MM.1S (cell line): ENCODE measurements at regions not wholly inside any gene's neighbourhood (a gene's known extent, or its start where the extent isn't known, plus 50 kb on each side); places are given as distances from the start of the nearest gene placed in this dataset.

Experiments
- CTCF ChIP-seq: fragments of 300-600 bp; sonication (generic); IDR thresholded peaks from 2 replicates; pipeline ENCODE4 v1.5.1; 2016; ENCODE audit warnings: antibody characterized with exemption, low read length, mixed read lengths
- EZH2 ChIP-seq: fragments of 300-600 bp; sonication (generic); optimal IDR thresholded peaks from 2 replicates; pipeline ENCODE3; 2017; ENCODE audit warnings: low read depth, mild to moderate bottlenecking, antibody characterized with exemption, low read length, mixed read lengths
- EZH2phosphoT487 ChIP-seq: fragments of 300-600 bp; sonication (generic); IDR thresholded peaks from 2 replicates; pipeline ENCODE4 v1.6.1; 2018; ENCODE audit warnings: antibody characterized with exemption, low read length

DNA sequence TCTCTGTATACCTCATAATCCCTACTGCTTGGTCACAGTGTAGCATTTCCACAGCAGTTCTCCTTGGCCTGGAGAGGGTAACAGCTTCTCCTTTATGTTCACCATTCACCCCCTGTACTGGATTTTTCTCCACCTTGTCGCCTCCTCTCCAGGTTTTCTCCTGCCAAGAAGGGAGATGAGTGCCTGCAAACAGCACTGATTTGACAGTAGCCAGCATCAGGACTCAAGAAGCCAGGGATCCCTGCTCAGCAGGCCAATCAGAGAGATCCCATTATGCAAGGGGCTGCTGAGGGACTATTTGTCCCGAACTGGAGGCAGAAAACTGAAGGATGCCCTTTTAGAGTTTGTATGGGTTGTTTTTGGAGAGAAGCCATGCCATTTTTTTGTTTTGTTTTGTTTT is 68.6 kb upstream of the RIPOR2 start:
- TF ChIP-seq CTCF: no peak
- no peak for TF ChIP-seq EZH2phosphoT487
- no peak for TF ChIP-seq EZH2
